Vagina (tissue), 2 donors: ENCODE measurements at regions not wholly inside any gene's neighbourhood (a gene's known extent, or its start where the extent isn't known, plus 50 kb on each side); places are given as distances from the start of the nearest gene placed in this dataset.
"Not testable (repeated sequence)": the region's sequence is repeated elsewhere in the genome, so short reads cannot be mapped to it uniquely, and the experiment has no call there.

ENCODE experiments used
- DNase-seq, 2 donors: peaks; one replicate each; pipeline ENCODE4 v3.0.0-alpha.2; 2017; ENCODE audit errors: extremely low spot score in 2 of 2
- H3K27ac ChIP-seq: fragments of 200-600 bp; sonication (generic); one replicate; pipeline ENCODE4 v1.5.1; 2019
- H3K27me3 ChIP-seq: fragments of 200-600 bp; sonication (generic); one replicate; pipeline ENCODE4 v1.5.1; 2019
- H3K36me3 ChIP-seq, 2 donors: fragments of 200-600 bp; sonication (generic); one replicate each; pipeline ENCODE4 v1.5.1; 2017 to 2019
- H3K4me1 ChIP-seq: fragments of 200-600 bp; sonication (generic); one replicate; pipeline ENCODE4 v1.5.1; 2019
- H3K4me3 ChIP-seq, 2 donors: fragments of 200-600 bp; sonication (generic); 1 replicate in 1 of 2; 2 replicates in 1 of 2; pipeline ENCODE4 v1.5.1; 2016 to 2019
- H3K9me3 ChIP-seq: fragments of 200-600 bp; sonication (generic); one replicate; pipeline ENCODE4 v1.5.1; 2019
- CTCF ChIP-seq, 3 experiments: fragments of 450-650 bp in 2 of 3; fragments of 200-600 bp in 1 of 3; sonication (generic) in 1 of 3; IDR thresholded peaks; one replicate each; pipeline ENCODE4 v1.5.1; 2017 to 2019; ENCODE audit warnings: antibody characterized with exemption in 3 of 3, mild to moderate bottlenecking in 2 of 3, moderate library complexity in 2 of 3
- POLR2A ChIP-seq, 2 donors: fragments of 450-650 bp; IDR thresholded peaks; one replicate each; pipeline ENCODE4 v1.6.1; 2017; ENCODE audit warnings: antibody characterized with exemption in 2 of 2, mild to moderate bottlenecking in 2 of 2, moderate library complexity in 2 of 2
- POLR2AphosphoS5 ChIP-seq, 2 donors: sonication (generic); formaldehyde crosslinking; IDR thresholded peaks; one replicate each; pipeline ENCODE4 v1.9.0; 2017; ENCODE audit warnings: antibody characterized with exemption in 2 of 2, mild to moderate bottlenecking in 2 of 2, low read depth in 1 of 2; ENCODE audit not compliant: insufficient read depth in 1 of 2
- intact Hi-C: fragments of 100-400 bp; cut with DNase I; formaldehyde crosslinking; loops from one replicate; pipeline ENCODE4 v1.15.1; 2023

- Histone ChIP-seq H3K4me1 (no peaks in the 10 kb centered on the region), H3K27ac (no peak overlapping the region), H3K27me3 (no peaks in the 10 kb centered on the region), H3K4me3 (no peak overlapping the region), H3K9me3 (no peaks in the 10 kb centered on the region), H3K36me3 (no peaks in the 10 kb centered on the region)
- DNase-seq: no peak
- intact Hi-C loops: no loop called here
- no peak for TF ChIP-seq CTCF (IDR thresholded peaks at IDR 0.05)
- no peak for TF ChIP-seq POLR2AphosphoS5 (IDR thresholded peaks at IDR 0.05; ENCODE audit: insufficient read depth in 1 of 2, low read depth in 1 of 2)
- no peak for TF ChIP-seq POLR2A (IDR thresholded peaks at IDR 0.05)
These were observed 273.7 kb downstream of the SEMA3D start for GRCh38 chr7:84912993-84913635.

- H3K9me3 ChIP-seq: no peaks in the 10 kb centered on the region
- DNase-seq: no peak
- no peak overlapping the region for H3K4me3 ChIP-seq
These were observed 274.3 kb downstream of the SEMA3D start for GRCh38 chr7:84912537-84912936.

GRCh38 chr7:84912018-84912417, 274.8 kb downstream of the SEMA3D start:
- H3K4me3 ChIP-seq: no peak overlapping the region
- TF ChIP-seq POLR2A (IDR thresholded peaks at IDR 0.05): no peak
- no peak for TF ChIP-seq CTCF (IDR thresholded peaks at IDR 0.05)
- no peak for TF ChIP-seq POLR2AphosphoS5 (IDR thresholded peaks at IDR 0.05; ENCODE audit: insufficient read depth in 1 of 2, low read depth in 1 of 2)
- no peaks in the 10 kb centered on the region for H3K9me3 ChIP-seq
- no peak overlapping the region for H3K27ac ChIP-seq
- no peaks in the 10 kb centered on the region for H3K36me3 ChIP-seq
- DNase-seq: no peak
- intact Hi-C loops: no loop called here
- no peaks in the 10 kb centered on the region for H3K4me1 ChIP-seq
- H3K27me3 ChIP-seq: no peaks in the 10 kb centered on the region

More at GRCh38 chr7:84912537-84912936, 274.3 kb downstream of the SEMA3D start:
- H3K4me1 ChIP-seq: no peaks in the 10 kb centered on the region
- intact Hi-C loops: no loop called here
- no peaks in the 10 kb centered on the region for H3K27me3 ChIP-seq
- TF ChIP-seq POLR2A (IDR thresholded peaks at IDR 0.05): no peak
- no peak for TF ChIP-seq CTCF (IDR thresholded peaks at IDR 0.05)
- TF ChIP-seq POLR2AphosphoS5 (IDR thresholded peaks at IDR 0.05; ENCODE audit: insufficient read depth in 1 of 2, low read depth in 1 of 2): no peak
- H3K36me3 ChIP-seq: no peaks in the 10 kb centered on the region
- no peak overlapping the region for H3K27ac ChIP-seq

GRCh38 chr7:84911077-84911476, 275.8 kb downstream of the SEMA3D start:
- TF ChIP-seq CTCF (IDR thresholded peaks at IDR 0.05): no peak
- no peak for TF ChIP-seq POLR2AphosphoS5 (IDR thresholded peaks at IDR 0.05; ENCODE audit: insufficient read depth in 1 of 2, low read depth in 1 of 2)
- no peak for TF ChIP-seq POLR2A (IDR thresholded peaks at IDR 0.05)
- H3K9me3 ChIP-seq: no peaks in the 10 kb centered on the region

GRCh38 chr7:84910322-84910721, 276.5 kb downstream of the SEMA3D start:
- H3K36me3 ChIP-seq, DNase-seq, H3K4me1 ChIP-seq, H3K27ac ChIP-seq, H3K9me3 ChIP-seq, H3K4me3 ChIP-seq, H3K27me3 ChIP-seq, intact Hi-C loops: not testable (repeated sequence)

More at GRCh38 chr7:84911077-84911476, 275.8 kb downstream of the SEMA3D start:
- H3K4me1 ChIP-seq: no peaks in the 10 kb centered on the region
- no peak overlapping the region for H3K27ac ChIP-seq
- no peak overlapping the region for H3K4me3 ChIP-seq
- no peak for DNase-seq
- no peaks in the 10 kb centered on the region for H3K27me3 ChIP-seq
- no peaks in the 10 kb centered on the region for H3K36me3 ChIP-seq
- intact Hi-C loops: no loop called here
